Psoas muscle (tissue), 7 donors: ENCODE measurements at regions not wholly inside any gene's neighbourhood (a gene's known extent, or its start where the extent isn't known, plus 50 kb on each side); places are given as distances from the start of the nearest gene placed in this dataset.

Source experiments
- ATAC-seq, 4 donors: fragments of 200-7000 bp; cut with Tn5 transposase; one replicate each; pipeline ENCODE4 v1.9.1; 2020; ENCODE audit warnings: moderate library complexity in 3 of 4, mild to moderate bottlenecking in 2 of 4
- DNase-seq, 2 donors: peaks; one replicate each; pipeline ENCODE4 v3.0.0-alpha.2; 2020
- H3K27ac ChIP-seq: fragments of 200-600 bp; one replicate; pipeline ENCODE4 v1.8.0; 2022
- H3K27me3 ChIP-seq, 3 donors: fragments of 200-600 bp in 1 of 3; one replicate each; pipeline versions ENCODE4 v1.6.1 to v1.8.0; 2013 to 2022; ENCODE audit warnings: low read length in 2 of 3, mild to moderate bottlenecking in 2 of 3, moderate library complexity in 1 of 3; ENCODE audit not compliant: insufficient read depth in 3 of 3
- H3K36me3 ChIP-seq, 2 donors: fragments of 200-600 bp in 1 of 2; one replicate each; pipeline versions ENCODE4 v1.6.1 to v1.8.0; 2013 to 2022; ENCODE audit warnings: low read depth in 1 of 2, mild to moderate bottlenecking in 1 of 2, moderate library complexity in 1 of 2; ENCODE audit not compliant: insufficient read depth in 1 of 2
- H3K4me1 ChIP-seq: fragments of 200-600 bp; one replicate; pipeline ENCODE4 v1.8.0; 2022
- H3K4me3 ChIP-seq: fragments of 200-600 bp; one replicate; pipeline ENCODE4 v1.8.0; 2022; ENCODE audit warnings: mild to moderate bottlenecking
- H3K9me3 ChIP-seq: fragments of 200-600 bp; one replicate; pipeline ENCODE4 v1.8.0; 2022
- WGBS, 3 donors: extraction: QIAGEN DNeasy Blood & Tissue Kit; methylation state at CpG; one replicate each; pipeline versions ENCODE4 v1.1.6 to v1.1.7; 2013; 5-methylcytosine and 5-hydroxymethylcytosine counted together
- intact Hi-C, 2 donors: fragments of 100-400 bp; cut with DNase I; formaldehyde crosslinking; loops; one replicate each; pipeline versions ENCODE4 v1.11.0 to v1.14.2; 2022
- TF ChIP-seq, protein P1 (sequence below): fragments of 200-600 bp; IDR thresholded peaks from one replicate; pipeline ENCODE4 v1.8.0; 2022; ENCODE audit warnings: antibody characterized with exemption
- donor health status: healthy with polysubstance abuse.
- donor health status: DM: no; HTN: no; CAD: no; lungs with moderate emphysema.
- donor health status: Bipolar disorder and iron deficiency.
- donor health status: healthy.
- donor health status: DM: yes; HTN: yes; CAD: no.
- donor health status: DM: no; HTN: no; CAD: no.
- donor health status: DM: yes; HTN: yes; CAD: no.

DNA sequence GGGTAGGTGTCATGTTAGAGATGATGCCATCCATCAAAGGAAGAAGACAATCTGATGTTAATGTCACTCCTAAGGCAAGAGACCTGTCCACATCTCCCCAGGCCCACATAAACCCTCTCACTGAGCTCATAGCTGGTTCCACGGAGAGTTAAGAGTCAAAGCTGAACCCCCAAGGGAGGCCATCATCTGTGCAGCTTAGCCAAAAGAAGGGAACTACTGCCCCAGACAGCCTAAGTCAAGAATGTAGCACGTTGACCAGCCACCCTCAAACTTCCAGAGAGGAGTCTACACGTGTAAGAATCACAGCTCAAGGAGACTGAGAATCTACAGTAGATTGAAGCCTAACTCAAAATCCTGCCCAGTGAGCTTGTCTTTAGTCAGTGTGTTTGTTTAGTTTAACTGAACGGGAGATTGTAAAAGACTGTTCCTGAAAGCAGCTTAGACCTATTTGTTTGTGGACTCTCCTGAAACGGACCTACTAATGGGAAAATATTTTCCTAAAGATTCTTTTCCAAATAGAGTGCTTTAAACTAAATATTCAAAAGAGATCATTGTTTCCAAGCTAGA is 192.7 kb upstream of the NFE2L3 start:
- DNase-seq = no peak
- WGBS, 3 donors = 36 to 54% (median 44%) methylated on average over 5 of the region's 5 CpGs
- TF ChIP-seq, protein P1, sequence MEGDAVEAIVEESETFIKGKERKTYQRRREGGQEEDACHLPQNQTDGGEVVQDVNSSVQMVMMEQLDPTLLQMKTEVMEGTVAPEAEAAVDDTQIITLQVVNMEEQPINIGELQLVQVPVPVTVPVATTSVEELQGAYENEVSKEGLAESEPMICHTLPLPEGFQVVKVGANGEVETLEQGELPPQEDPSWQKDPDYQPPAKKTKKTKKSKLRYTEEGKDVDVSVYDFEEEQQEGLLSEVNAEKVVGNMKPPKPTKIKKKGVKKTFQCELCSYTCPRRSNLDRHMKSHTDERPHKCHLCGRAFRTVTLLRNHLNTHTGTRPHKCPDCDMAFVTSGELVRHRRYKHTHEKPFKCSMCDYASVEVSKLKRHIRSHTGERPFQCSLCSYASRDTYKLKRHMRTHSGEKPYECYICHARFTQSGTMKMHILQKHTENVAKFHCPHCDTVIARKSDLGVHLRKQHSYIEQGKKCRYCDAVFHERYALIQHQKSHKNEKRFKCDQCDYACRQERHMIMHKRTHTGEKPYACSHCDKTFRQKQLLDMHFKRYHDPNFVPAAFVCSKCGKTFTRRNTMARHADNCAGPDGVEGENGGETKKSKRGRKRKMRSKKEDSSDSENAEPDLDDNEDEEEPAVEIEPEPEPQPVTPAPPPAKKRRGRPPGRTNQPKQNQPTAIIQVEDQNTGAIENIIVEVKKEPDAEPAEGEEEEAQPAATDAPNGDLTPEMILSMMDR = no peak
- ATAC-seq = no peak
- intact Hi-C loops = no loop called here
- Histone ChIP-seq H3K36me3 (no peaks in the 10 kb centered on the region), H3K27me3 (no peaks in the 10 kb centered on the region), H3K4me1 (no peaks in the 10 kb centered on the region), H3K9me3 (no peaks in the 10 kb centered on the region), H3K4me3 (no peak overlapping the region), H3K27ac (no peak overlapping the region)

DNA sequence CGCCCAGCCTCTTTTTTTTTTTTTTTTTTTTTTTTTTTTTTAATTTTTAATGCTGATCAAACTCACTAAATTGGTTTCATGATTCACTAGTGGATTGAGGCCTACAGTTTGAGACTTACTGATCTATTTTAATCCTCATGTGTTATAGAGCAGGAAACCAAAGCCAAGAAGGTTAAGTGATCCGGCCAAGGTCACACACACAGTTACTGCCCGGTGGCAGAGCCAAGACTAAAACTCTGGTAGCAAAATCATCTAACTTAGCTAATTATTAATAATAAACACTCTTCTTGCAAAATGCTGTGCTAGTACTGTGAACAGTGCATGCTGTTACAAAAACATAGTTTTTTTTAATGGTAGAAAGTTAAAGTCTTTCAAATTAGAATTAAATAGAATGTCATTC is 188.3 kb upstream of the NFE2L3 start:
- WGBS, 3 donors = 35 to 52% (median 44%) methylated on average over 3 of the region's 3 CpGs
- H3K27ac ChIP-seq = no peak overlapping the region
- intact Hi-C loops = no loop called here
- H3K9me3 ChIP-seq = no peaks in the 10 kb centered on the region
- no peaks in the 10 kb centered on the region for H3K27me3 ChIP-seq
- peak in 3 of 4 donors; percentile 85 to 92 (median 88) for ATAC-seq
- DNase-seq = no peak
- no peaks in the 10 kb centered on the region for H3K36me3 ChIP-seq
- H3K4me1 ChIP-seq = no peaks in the 10 kb centered on the region
- no peak overlapping the region for H3K4me3 ChIP-seq
- TF ChIP-seq, protein P1 = no peak

DNA sequence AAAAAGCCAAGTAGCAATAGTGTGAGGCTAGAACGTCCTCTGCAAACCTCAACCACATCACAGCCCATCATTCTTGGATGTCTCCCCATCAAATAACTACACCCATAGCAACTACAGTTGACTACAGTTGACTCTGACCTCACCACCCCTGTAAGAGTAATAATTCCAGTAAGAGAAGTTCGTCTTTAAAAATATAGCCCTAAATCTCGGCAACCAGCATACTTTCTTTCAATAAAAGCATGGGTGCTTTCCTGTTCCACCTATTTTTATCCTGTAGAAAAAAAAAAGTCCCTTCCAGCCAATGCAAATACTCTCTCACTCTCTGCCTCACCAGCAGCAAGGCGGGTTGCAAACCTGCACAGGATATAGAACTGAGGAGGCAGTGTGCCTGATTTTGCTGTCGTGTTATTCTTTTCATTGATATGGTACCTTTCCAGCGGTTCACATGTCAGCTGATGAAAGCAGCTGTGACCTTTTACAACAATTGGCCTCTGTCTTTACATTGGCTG is 187.5 kb upstream of the NFE2L3 start:
- H3K36me3 ChIP-seq = no peaks in the 10 kb centered on the region
- no peaks in the 10 kb centered on the region for H3K27me3 ChIP-seq
- H3K4me1 ChIP-seq = no peaks in the 10 kb centered on the region
- H3K9me3 ChIP-seq = no peaks in the 10 kb centered on the region
- ATAC-seq (no peak), DNase-seq (no peak)
- WGBS, 3 donors = 40 to 47% (median 46%) methylated on average over 6 of the region's 6 CpGs
- TF ChIP-seq, protein P1 = no peak
- no peak overlapping the region for H3K27ac ChIP-seq
- H3K4me3 ChIP-seq = no peak overlapping the region
- intact Hi-C loops = no loop called here

DNA sequence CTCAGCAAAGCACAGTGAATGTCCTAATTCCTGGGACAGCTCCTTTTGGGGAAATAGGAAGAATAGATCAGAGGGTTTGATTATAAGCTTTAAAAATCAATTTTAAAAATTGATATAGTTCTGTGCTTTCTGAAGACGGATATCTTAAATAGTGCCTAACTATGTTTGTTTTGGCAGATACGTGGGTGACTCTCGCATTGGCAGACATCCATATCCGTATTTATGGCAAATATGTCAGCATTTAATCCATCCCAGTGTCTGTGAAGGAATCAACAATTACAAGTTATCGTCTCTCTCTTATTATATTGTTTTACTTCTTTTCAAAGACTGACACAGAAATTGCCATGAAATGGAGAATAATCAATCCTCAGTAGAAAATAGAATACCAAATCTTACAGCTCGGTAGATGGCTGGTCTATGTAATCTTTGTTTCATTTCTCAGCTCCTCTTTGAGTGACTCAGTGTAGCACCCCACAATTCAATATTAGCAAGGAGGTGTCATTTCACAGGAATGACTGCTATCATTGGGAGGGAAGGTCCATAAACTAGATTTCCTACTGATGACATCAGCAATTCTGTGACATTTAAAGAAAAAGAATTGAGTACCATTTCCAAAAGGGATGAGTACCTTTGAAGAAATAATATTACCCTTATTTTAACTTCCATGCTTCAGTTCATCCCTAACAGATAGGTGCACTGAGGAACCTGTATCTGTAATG is 186.4 kb upstream of the NFE2L3 start:
- Histone ChIP-seq H3K27me3 (no peaks in the 10 kb centered on the region), H3K27ac (no peak overlapping the region), H3K4me1 (no peaks in the 10 kb centered on the region), H3K9me3 (no peaks in the 10 kb centered on the region), H3K4me3 (no peak overlapping the region), H3K36me3 (no peaks in the 10 kb centered on the region)
- intact Hi-C loops = no loop called here
- TF ChIP-seq, protein P1 = no peak
- DNase-seq (no peak), ATAC-seq (no peak)
- 45 to 57% (median 56%) methylated on average over 6 of the region's 6 CpGs for WGBS, 3 donors
